K562 (cell line): ENCODE measurements at regions not wholly inside any gene's neighbourhood (a gene's known extent, or its start where the extent isn't known, plus 50 kb on each side); places are given as distances from the start of the nearest gene placed in this dataset.
A peak's percentile ranks its signal among the peaks of the same experiment; 100 is the strongest.
"Not testable (repeated sequence)": the region's sequence is repeated elsewhere in the genome, so short reads cannot be mapped to it uniquely, and the experiment has no call there.

Source experiments
- ATAC-seq: fragments of 200-7000 bp; cut with Tn5 transposase; 3 replicates; pipeline ENCODE4 v1.9.1; 2020; ENCODE audit warnings: moderate library complexity
- BruUV-seq: library from RNA; stranded (reverse); fragments of 400-500 nt; replicated peaks from 2 replicates; lab custom pipeline; 2021; lab: Mats Ljungman, UMichigan
- CTCF ChIA-PET: fragments of 300-600 bp; formaldehyde crosslinking; extraction: SDS; loops from one replicate; lab custom pipeline; 2021; ENCODE audit warnings: low intra/inter-chr PET ratio; lab: Yijun Ruan, JAX
- POLR2A ChIA-PET: fragments of 300-600, 350-650 bp; sonication (Branson Sonifier 250); formaldehyde crosslinking; extraction: SDS; loops from one replicate; lab custom pipeline; 2021; ENCODE audit warnings: antibody characterized with exemption, inconsistent platforms; lab: Yijun Ruan, JAX
- DNase-seq, 4 experiments: peaks; one replicate each; pipeline versions ENCODE4 v3.0.0 to v3.0.0-alpha.2; 2011 to 2018; ENCODE audit warnings: low spot score in 3 of 4, mixed read lengths in 3 of 4; ENCODE audit errors: extremely low read depth in 1 of 4
- FAIRE-seq: peaks from 2 replicates; lab custom pipeline; 2011; peaks lifted over from hg19 to GRCh38; lab: Jason Lieb, UNC
- H2AFZ ChIP-seq: 2 replicates; pipeline ENCODE4 v1.6.0; 2011; ENCODE audit warnings: low read depth, low read length, control low read depth, inconsistent platforms
- H3K27ac ChIP-seq: fragments of 200-600 bp; 3 replicates; pipeline ENCODE4 v1.8.0; 2011; ENCODE audit warnings: low read depth, mild to moderate bottlenecking, control low read depth, inconsistent platforms, low read length, moderate library complexity, mixed read lengths; ENCODE audit errors: extremely low read depth
- H3K27me3 ChIP-seq, 2 experiments: fragments of 300-600 bp in 1 of 2; 2 replicates in 1 of 2; 3 replicates in 1 of 2; pipeline versions ENCODE4 v1.6.0 to v1.8.0; 2011; ENCODE audit warnings: inconsistent platforms in 2 of 2, low read length in 2 of 2, mild to moderate bottlenecking in 1 of 2, mixed read lengths in 1 of 2, moderate library complexity in 1 of 2; ENCODE audit not compliant: control insufficient read depth in 2 of 2, insufficient read depth in 2 of 2
- H3K36me3 ChIP-seq: fragments of 300-600 bp; 3 replicates; pipeline ENCODE4 v1.8.0; 2011; ENCODE audit warnings: mild to moderate bottlenecking, low read length, inconsistent platforms; ENCODE audit not compliant: control insufficient read depth, insufficient read depth
- H3K4me1 ChIP-seq, 2 experiments: fragments of 200-600 bp in 1 of 2; replicated peaks in 1 of 2; 2 replicates in 1 of 2; 3 replicates in 1 of 2; pipeline versions ENCODE4 v1.5.1 to v1.8.0; 2011; ENCODE audit warnings: inconsistent platforms in 2 of 2, low read length in 2 of 2, mild to moderate bottlenecking in 1 of 2, mixed read lengths in 1 of 2, moderate library complexity in 1 of 2; ENCODE audit not compliant: control insufficient read depth in 2 of 2, insufficient read depth in 2 of 2
- H3K4me2 ChIP-seq: 2 replicates; pipeline ENCODE4 v1.6.1; 2011; ENCODE audit warnings: low read length, control low read depth, inconsistent platforms, mixed read lengths; ENCODE audit not compliant: insufficient read depth
- H3K4me3 ChIP-seq: fragments of 200-600 bp; sonication (generic), shearing (Covaris generic); 2 replicates; pipeline ENCODE4 v1.5.1; 2016; ENCODE audit warnings: control low read depth, inconsistent platforms
- H3K79me2 ChIP-seq: fragments of 200-600 bp; 3 replicates; pipeline ENCODE4 v1.8.0; 2011; ENCODE audit warnings: low read length, inconsistent platforms; ENCODE audit not compliant: control insufficient read depth, insufficient read depth
- H3K9ac ChIP-seq, 2 experiments: 2 replicates each; pipeline versions ENCODE4 v1.6.0 to v1.6.1; 2011; ENCODE audit warnings: low read depth in 2 of 2, low read length in 2 of 2, control low read depth in 1 of 2, inconsistent platforms in 1 of 2, mild to moderate bottlenecking in 1 of 2, mixed read lengths in 1 of 2; ENCODE audit not compliant: insufficient read depth in 1 of 2
- H3K9me1 ChIP-seq: one replicate; pipeline ENCODE4 v1.6.0; 2011; ENCODE audit warnings: inconsistent platforms, mild to moderate bottlenecking, low read length, moderate library complexity; ENCODE audit not compliant: control insufficient read depth, insufficient read depth
- H3K9me3 ChIP-seq: replicated peaks from 2 replicates; pipeline ENCODE4 v1.5.1; 2011; ENCODE audit warnings: low read depth, low read length, inconsistent platforms; ENCODE audit not compliant: control insufficient read depth, insufficient read depth
- H4K20me1 ChIP-seq: replicated peaks from 2 replicates; pipeline ENCODE4 v1.6.1; 2011; ENCODE audit warnings: low read length, inconsistent platforms, mixed read lengths; ENCODE audit not compliant: control insufficient read depth, insufficient read depth
- CTCF ChIP-seq, 3 experiments: IDR thresholded peaks in 2 of 3; conservative IDR thresholded peaks in 1 of 3; 2 replicates each; pipeline ENCODE4 v1.5.1; 2011 to 2012; ENCODE audit warnings: low read length in 3 of 3, mild to moderate bottlenecking in 3 of 3, control low read depth in 2 of 3, improper control_type of control experiment in 1 of 3, inconsistent platforms in 1 of 3, low read depth in 1 of 3, mixed read lengths in 1 of 3, moderate library complexity in 1 of 3; ENCODE audit not compliant: insufficient read depth in 2 of 3
- WGBS: fragments of 100-300 bp; shearing (Covaris generic); methylation state at CpG from one replicate; pipeline ENCODE4 v1.1.6; 2016; ENCODE audit warnings: low coverage, mixed read lengths; ENCODE audit not compliant: insufficient coverage; ENCODE audit errors: missing lambda C conversion rate; 5-methylcytosine and 5-hydroxymethylcytosine counted together
- in situ Hi-C: fragments of 300-500 bp; cut with MboI; formaldehyde crosslinking; loops from 4 replicates; pipeline ENCODE4 v1.15.0; 2018; ENCODE audit warnings: inconsistent platforms, mixed read lengths
- intact Hi-C: fragments of 100-400 bp; cut with micrococcal nuclease; formaldehyde crosslinking; loops from 2 replicates; pipeline ENCODE4 v1.14.2; 2022

DNA sequence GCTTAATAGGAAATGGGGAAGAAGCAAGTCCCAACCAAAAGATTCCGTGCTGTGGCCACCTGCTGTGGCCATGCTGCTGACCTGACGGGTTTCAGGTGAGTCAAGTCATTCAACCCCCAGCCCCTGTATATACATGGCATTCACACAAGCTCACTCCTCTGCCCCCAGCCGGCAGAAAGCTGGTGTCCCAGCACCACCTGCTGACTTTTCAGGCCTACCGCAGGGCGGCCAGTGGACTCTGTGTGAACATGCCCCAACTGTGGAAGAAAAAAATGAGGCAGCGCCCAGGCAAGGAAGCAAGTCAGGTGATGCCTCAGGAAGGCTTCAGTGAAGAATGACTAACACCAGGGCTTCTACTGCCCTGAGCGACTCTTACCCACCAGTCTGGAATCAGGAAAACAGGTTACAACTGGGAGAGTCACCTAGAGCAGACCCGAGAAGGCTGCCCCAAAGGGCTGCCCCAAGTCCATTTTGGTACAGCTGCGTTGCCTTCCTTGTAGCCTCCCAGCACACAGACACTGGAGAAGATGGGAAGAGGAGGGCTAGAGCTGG lies 536.5 kb downstream of the TP53TG3F start:
- TF ChIP-seq CTCF (IDR thresholded peaks at IDR 0.05 in 2 of 3, conservative IDR thresholded peaks at IDR 0.05 in 1 of 3; ENCODE audit: insufficient read depth in 2 of 3, low read depth in 1 of 3, low read length in 3 of 3) = 0 out of 6 replicates have a peak, but pooled peaks of 1 of the 3 experiments have one; percentile 16
- H3K9me3 ChIP-seq, H3K4me3 ChIP-seq, H3K27me3 ChIP-seq, H3K4me2 ChIP-seq, H3K36me3 ChIP-seq, CTCF ChIA-PET, H2AFZ ChIP-seq, POLR2A ChIA-PET, intact Hi-C loops, H3K27ac ChIP-seq, in situ Hi-C loops, H4K20me1 ChIP-seq, BruUV-seq, H3K79me2 ChIP-seq, H3K9me1 ChIP-seq, H3K4me1 ChIP-seq, H3K9ac ChIP-seq: not testable (repeated sequence)
- WGBS = 0% methylated on average over 5 of the region's 9 CpGs
- peak in 1 of 4 experiments; percentile 8 for DNase-seq
- peak; percentile 84 for FAIRE-seq
- ATAC-seq = 0 out of 3 replicates have a peak, but pooled peaks have one; percentile 45

DNA sequence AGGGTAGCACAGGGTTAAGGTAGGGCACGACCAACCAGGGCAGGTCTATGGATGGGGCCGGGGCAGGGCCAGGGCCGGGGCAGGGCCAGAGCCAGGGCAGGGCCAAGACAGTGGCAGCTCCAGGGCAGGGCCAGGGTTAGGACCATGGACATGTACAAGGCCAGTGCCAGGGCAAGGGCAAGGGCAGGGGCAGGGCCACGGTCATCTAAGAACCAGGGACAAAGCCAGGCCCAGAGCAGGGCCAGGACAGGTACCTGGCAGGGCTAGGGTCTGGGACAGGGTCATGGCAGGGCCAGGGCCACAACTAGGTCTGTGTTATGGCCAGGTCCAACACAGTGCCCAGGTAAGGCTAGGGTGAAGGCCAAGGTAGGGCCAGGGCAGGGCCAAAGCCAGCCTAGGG lies 541.8 kb downstream of the TP53TG3F start:
- H3K79me2 ChIP-seq, H2AFZ ChIP-seq, BruUV-seq, H3K4me1 ChIP-seq, CTCF ChIA-PET, H3K27me3 ChIP-seq, H3K9me1 ChIP-seq, FAIRE-seq, H3K4me2 ChIP-seq, DNase-seq, H3K36me3 ChIP-seq, H3K9me3 ChIP-seq, H4K20me1 ChIP-seq, intact Hi-C loops, H3K27ac ChIP-seq, H3K4me3 ChIP-seq, H3K9ac ChIP-seq, POLR2A ChIA-PET, in situ Hi-C loops, ATAC-seq: not testable (repeated sequence)
- no CpG with 5 or more reads among the region's 4 CpGs for WGBS

GRCh38 chr16:34001961-34002360 lies 542.5 kb downstream of the TP53TG3F start:
- H4K20me1 ChIP-seq, CTCF ChIA-PET, H3K4me2 ChIP-seq, H3K36me3 ChIP-seq, H3K4me1 ChIP-seq, H3K4me3 ChIP-seq, intact Hi-C loops, H3K9me1 ChIP-seq, H2AFZ ChIP-seq, in situ Hi-C loops, FAIRE-seq, POLR2A ChIA-PET, BruUV-seq, H3K27ac ChIP-seq, H3K9me3 ChIP-seq, H3K27me3 ChIP-seq, ATAC-seq, H3K9ac ChIP-seq, H3K79me2 ChIP-seq, DNase-seq: not testable (repeated sequence)
- WGBS = no CpG with 5 or more reads among the region's 4 CpGs
